Fibroblast of pulmonary artery (primary cell): ENCODE measurements at regions not wholly inside any gene's neighbourhood (a gene's known extent, or its start where the extent isn't known, plus 50 kb on each side); places are given as distances from the start of the nearest gene placed in this dataset.
"Not testable (repeated sequence)": the region's sequence is repeated elsewhere in the genome, so short reads cannot be mapped to it uniquely, and the experiment has no call there.

Experiments
- DNase-seq: peaks from one replicate; pipeline ENCODE4 v3.0.0-alpha.2; 2010; ENCODE audit warnings: low read depth
- H3K4me3 ChIP-seq: replicated peaks from 2 replicates; pipeline ENCODE4 v1.5.1; 2011; ENCODE audit warnings: low read depth, mild to moderate bottlenecking, control low read depth, low read length, moderate library complexity
- CTCF ChIP-seq: IDR thresholded peaks from 2 replicates; pipeline ENCODE4 v1.5.1; 2011; ENCODE audit warnings: mild to moderate bottlenecking, control low read depth, low read length, inconsistent platforms; ENCODE audit errors: missing control alignments

GRCh38 chr12:69168363-69168762 is 71.0 kb upstream of the CPSF6 start:
- no peak for DNase-seq
- TF ChIP-seq CTCF, result no peak
- H3K4me3 ChIP-seq, result no peak overlapping the region

GRCh38 chr12:69168828-69169227 is 70.5 kb upstream of the CPSF6 start:
- no peak for DNase-seq
- TF ChIP-seq CTCF, result no peak
- H3K4me3 ChIP-seq, result no peak overlapping the region

GRCh38 chr12:69170293-69170692 is 69.1 kb upstream of the CPSF6 start:
- DNase-seq, result no peak
- H3K4me3 ChIP-seq, result no peak overlapping the region
- no peak for TF ChIP-seq CTCF

- DNase-seq, result no peak
- no peak overlapping the region for H3K4me3 ChIP-seq
- no peak for TF ChIP-seq CTCF
Measured at GRCh38 chr12:69171881-69172280, 67.5 kb upstream of the CPSF6 start.

GRCh38 chr12:69172491-69172890 is 66.9 kb upstream of the CPSF6 start:
- no peak overlapping the region for H3K4me3 ChIP-seq
- TF ChIP-seq CTCF, result no peak
- no peak for DNase-seq

GRCh38 chr12:69173368-69173767 is 66.0 kb upstream of the CPSF6 start:
- H3K4me3 ChIP-seq, result no peak overlapping the region
- DNase-seq, result no peak
- no peak for TF ChIP-seq CTCF

GRCh38 chr12:69179786-69180185 is 59.6 kb upstream of the CPSF6 start:
- no peak for DNase-seq
- H3K4me3 ChIP-seq, result no peak overlapping the region
- TF ChIP-seq CTCF, result no peak

- H3K4me3 ChIP-seq, DNase-seq: not testable (repeated sequence)
Measured at GRCh38 chr12:69187572-69187971, 51.8 kb upstream of the CPSF6 start.
